Esophagus (tissue), 2 donors: ENCODE measurements at regions not wholly inside any gene's neighbourhood (a gene's known extent, or its start where the extent isn't known, plus 50 kb on each side); places are given as distances from the start of the nearest gene placed in this dataset.

ENCODE experiments used
- H3K27ac ChIP-seq, 2 donors: one replicate each; pipeline ENCODE4 v1.5.1; 2013; ENCODE audit warnings: low read depth in 2 of 2, mild to moderate bottlenecking in 2 of 2, inconsistent platforms in 1 of 2, low read length in 1 of 2, moderate library complexity in 1 of 2
- H3K27me3 ChIP-seq, 2 donors: one replicate each; pipeline ENCODE4 v1.6.1; 2013; ENCODE audit warnings: low read length in 2 of 2, control low read depth in 1 of 2, mild to moderate bottlenecking in 1 of 2; ENCODE audit not compliant: insufficient read depth in 2 of 2, control insufficient read depth in 1 of 2
- H3K36me3 ChIP-seq, 2 donors: one replicate each; pipeline ENCODE4 v1.6.1; 2013; ENCODE audit warnings: low read length in 1 of 2; ENCODE audit not compliant: control insufficient read depth in 2 of 2, insufficient read depth in 2 of 2
- H3K4me1 ChIP-seq, 2 donors: one replicate each; pipeline ENCODE4 v1.6.1; 2013; ENCODE audit warnings: low read length in 1 of 2; ENCODE audit not compliant: control insufficient read depth in 2 of 2, insufficient read depth in 2 of 2
- H3K4me3 ChIP-seq, 2 donors: one replicate each; pipeline ENCODE4 v1.5.1; 2013; ENCODE audit warnings: low read length in 2 of 2, mild to moderate bottlenecking in 2 of 2, low read depth in 1 of 2, moderate library complexity in 1 of 2
- H3K9me3 ChIP-seq, 2 donors: one replicate each; pipeline ENCODE4 v1.6.1; 2013; ENCODE audit warnings: mild to moderate bottlenecking in 2 of 2, low read depth in 1 of 2, low read length in 1 of 2, moderate library complexity in 1 of 2; ENCODE audit not compliant: control insufficient read depth in 2 of 2, insufficient read depth in 1 of 2
- WGBS, 2 donors: extraction: QIAGEN DNeasy Blood & Tissue Kit; methylation state at CpG; one replicate each; pipeline ENCODE4 v1.1.7; 2013; 5-methylcytosine and 5-hydroxymethylcytosine counted together
- donor health status: healthy with polysubstance abuse.
- donor health status: Bipolar disorder and iron deficiency.

DNA sequence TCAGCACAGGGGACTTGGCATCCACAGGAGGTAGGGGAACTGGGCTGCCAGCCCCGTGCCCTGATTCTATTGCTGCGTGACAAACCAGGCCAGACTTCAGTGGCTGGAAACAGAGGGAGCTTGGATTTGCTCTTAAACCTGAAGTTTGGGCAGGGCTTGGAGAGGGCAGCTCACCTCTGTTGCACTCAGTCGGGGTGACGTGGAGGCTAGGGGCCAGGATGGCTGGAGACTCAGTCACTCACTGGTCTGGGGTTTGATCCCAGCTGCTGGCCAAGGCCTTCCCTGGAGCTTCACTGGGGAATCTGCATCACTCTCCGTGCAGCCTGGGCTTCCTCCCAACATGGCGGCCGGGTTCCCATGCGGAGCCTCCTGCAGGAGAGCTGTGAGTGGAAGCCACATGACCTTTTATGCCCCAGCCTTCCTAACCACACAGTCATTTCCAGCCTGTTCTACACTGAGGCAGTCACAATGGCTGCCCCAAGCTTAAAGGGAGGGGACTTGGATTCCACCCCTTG, 175.2 kb upstream of the HDAC4 start:
- no peaks in the 10 kb centered on the region for H3K36me3 ChIP-seq
- 95 to 97% methylated on average over 8 of the region's 8 CpGs for WGBS, 2 donors
- peaks cover 0 to 4% of the 10 kb centered on the region in 2 donors for H3K4me1 ChIP-seq

DNA sequence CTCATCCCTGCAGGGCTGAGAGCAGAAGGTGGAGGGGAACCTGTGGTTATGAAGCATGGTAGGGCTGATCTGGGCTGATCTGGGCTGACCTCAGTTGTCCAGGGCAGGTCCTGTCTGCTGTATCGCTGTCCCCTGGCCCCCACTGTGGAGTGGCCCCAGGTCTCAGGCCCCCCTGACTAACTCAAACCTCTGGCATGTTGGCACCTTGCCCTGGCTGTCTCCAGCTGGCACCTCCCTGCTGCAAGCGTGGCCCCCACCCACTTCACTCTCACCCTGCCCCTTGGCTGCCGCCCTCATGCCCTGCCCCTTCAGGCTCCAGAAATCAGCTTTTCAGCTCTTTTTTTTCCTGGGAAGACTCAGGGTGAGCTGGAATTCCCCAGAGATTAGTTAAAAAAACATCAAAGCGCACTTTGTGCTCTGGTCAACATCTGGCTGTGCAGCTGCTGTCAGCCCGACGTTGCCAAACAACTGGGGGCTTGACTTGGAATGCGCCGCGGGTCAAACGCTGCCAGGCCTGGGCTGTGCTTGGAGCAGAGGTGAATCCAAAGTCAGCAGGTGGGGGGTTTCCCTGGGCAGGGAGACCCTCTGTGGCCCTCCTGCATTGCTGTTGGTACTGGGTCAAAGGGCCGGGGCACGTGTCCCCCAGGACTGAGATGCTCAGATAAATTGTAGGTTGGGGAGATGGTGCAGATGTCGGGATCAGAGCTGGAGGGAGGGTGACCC, 173.8 kb upstream of the HDAC4 start:
- 40 to 43% methylated on average over 13 of the region's 13 CpGs for WGBS, 2 donors
- Histone ChIP-seq H3K27me3 (no peaks in the 10 kb centered on the region), H3K4me1 (peaks cover 0 to 4% of the 10 kb centered on the region in 2 donors), H3K4me3 (no peak overlapping the region), H3K27ac (no peak overlapping the region), H3K36me3 (no peaks in the 10 kb centered on the region), H3K9me3 (peaks cover 0 to 6% of the 10 kb centered on the region in 2 donors)

More for the DNA sequence above, 175.2 kb upstream of the HDAC4 start:
- Histone ChIP-seq H3K4me3 (no peak overlapping the region), H3K27ac (no peak overlapping the region), H3K9me3 (peaks cover 0 to 6% of the 10 kb centered on the region in 2 donors), H3K27me3 (no peaks in the 10 kb centered on the region)

DNA sequence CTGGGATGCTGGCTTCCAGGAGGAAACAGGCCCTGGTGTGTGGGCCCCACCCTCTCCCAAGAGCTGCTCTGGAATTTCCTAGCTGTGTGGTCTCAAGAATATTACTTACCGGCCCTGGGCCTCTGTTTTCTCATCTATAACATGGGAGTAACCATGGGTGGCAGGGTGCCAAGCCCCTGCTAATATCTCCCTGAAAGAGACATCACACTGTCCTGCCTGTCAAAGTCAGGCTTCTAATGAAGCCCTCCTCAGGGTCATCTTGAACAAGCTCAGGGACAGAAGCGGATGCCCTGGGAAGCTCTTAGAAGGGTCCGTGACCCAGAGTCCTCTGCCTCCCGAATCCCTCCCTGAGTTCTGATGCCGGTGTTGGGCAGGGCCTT, 173.2 kb upstream of the HDAC4 start:
- no peak overlapping the region for H3K4me3 ChIP-seq
- peaks cover 0 to 6% of the 10 kb centered on the region in 2 donors for H3K9me3 ChIP-seq
- WGBS, 2 donors: 76 to 77% methylated on average over 5 of the region's 5 CpGs
- no peak overlapping the region for H3K27ac ChIP-seq
- peaks cover 0 to 4% of the 10 kb centered on the region in 2 donors for H3K4me1 ChIP-seq
- H3K36me3 ChIP-seq: no peaks in the 10 kb centered on the region
- no peaks in the 10 kb centered on the region for H3K27me3 ChIP-seq

DNA sequence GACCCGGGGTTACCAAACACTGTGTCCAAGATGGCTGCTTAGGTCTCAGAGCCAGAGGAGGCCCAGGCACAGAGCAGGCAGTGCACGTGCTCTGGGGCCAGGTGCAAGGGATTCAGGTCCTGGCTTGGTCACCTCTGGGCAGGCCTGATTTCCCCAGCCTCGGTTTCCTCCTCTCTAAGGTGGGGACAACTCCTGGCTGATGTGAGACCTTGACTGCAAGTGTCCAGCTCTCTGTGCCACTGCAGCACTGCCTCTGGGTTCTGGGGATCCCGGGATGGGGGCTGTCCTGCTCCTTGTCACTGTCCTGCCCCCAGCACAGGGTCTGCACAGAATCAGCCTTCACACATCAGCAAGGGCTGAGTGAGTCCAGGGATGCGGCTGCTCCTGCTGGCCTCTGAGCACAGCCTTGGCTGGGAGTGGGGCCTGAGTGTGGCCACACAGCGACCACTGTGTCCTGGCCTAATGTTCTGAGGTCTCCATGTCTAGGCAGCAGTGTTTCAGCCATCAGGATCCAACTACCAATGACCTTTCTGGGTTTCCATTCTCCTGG, 170.2 kb upstream of the HDAC4 start:
- H3K27ac ChIP-seq: no peak overlapping the region
- H3K4me3 ChIP-seq: no peak overlapping the region
- H3K4me1 ChIP-seq: peaks cover 0 to 4% of the 10 kb centered on the region in 2 donors
- no peaks in the 10 kb centered on the region for H3K36me3 ChIP-seq
- 79 to 84% methylated on average over 6 of the region's 6 CpGs for WGBS, 2 donors
- no peaks in the 10 kb centered on the region for H3K27me3 ChIP-seq
- H3K9me3 ChIP-seq: peaks cover 0 to 4% of the 10 kb centered on the region in 2 donors

DNA sequence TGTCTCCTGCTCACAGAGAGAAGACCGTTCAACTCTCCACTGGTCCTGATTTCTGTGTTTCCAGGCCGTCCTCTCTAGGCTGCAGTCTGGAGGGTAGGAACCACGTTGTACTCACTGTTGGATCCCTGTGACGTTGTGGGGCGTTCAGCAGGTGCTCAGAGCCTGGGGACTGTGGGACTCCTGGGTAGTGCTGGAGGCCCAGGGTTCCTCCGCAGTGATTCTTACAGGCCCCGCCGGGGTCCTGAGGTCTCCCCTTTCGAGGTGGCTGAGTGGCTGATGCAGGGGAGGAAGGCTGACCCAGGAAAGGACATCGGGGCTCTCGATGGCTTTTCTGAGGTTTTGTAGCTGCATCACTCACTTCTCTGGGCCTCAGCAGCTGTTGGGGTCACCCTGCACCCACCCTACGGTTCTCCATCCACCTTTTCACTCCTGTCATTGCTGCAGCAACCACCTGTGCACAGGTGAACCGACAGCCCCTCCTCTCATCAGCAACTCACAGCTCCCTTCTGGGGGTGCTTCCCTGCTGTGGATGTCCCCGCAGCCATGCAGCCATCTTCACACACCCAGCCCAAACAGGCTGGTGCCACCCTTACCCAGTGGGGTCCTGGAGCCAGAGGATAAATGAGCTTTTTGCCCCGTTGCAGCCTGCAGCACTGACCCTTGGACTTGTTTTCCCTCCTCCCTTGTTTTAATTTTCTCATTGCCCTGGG, 169.6 kb upstream of the HDAC4 start:
- peaks cover 0 to 3% of the 10 kb centered on the region in 2 donors for H3K9me3 ChIP-seq
- H3K27me3 ChIP-seq: no peaks in the 10 kb centered on the region
- H3K36me3 ChIP-seq: no peaks in the 10 kb centered on the region
- H3K27ac ChIP-seq: no peak overlapping the region
- 81 to 85% methylated on average over 15 of the region's 15 CpGs for WGBS, 2 donors
- peaks cover 0 to 4% of the 10 kb centered on the region in 2 donors for H3K4me1 ChIP-seq
- no peak overlapping the region for H3K4me3 ChIP-seq

DNA sequence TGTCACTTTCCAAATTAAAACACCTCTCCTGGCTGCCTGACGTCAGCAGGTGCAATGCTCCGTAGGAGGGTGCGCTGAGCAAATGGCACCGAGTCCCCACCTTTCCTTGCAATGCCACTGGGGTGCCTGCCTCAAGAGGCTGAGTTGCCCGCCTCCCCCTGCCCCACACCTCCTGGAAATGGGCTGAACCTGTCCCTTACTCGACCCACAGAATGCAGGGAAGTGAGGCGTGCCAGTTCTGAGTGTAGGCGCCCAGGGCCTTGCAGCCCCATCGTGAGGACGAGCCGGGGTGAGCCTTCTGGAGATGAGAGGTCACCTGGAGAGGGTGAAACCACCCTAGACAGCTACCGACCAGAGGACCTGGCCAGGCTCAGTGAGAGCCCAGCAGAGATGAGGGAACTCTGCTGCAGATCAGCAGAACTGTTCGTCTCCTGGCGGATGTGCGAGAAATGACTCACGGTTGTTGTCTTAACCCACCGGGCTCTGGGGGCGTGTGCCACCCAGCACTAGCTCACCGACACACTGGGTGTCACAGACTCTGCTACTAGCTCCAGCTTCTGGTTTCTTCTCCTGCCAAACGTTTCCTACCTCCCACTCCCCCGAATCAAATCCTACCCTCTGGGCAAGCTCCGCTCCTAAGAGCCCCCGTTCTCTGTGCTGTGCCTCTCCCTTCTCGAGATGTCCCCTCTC, 168.7 kb upstream of the HDAC4 start:
- no peak overlapping the region for H3K27ac ChIP-seq
- WGBS, 2 donors: 75% methylated on average over 24 of the region's 24 CpGs
- H3K4me1 ChIP-seq: peaks cover 0 to 4% of the 10 kb centered on the region in 2 donors
- H3K4me3 ChIP-seq: no peak overlapping the region
- H3K27me3 ChIP-seq: no peaks in the 10 kb centered on the region
- H3K9me3 ChIP-seq: peaks cover 0 to 3% of the 10 kb centered on the region in 2 donors
- no peaks in the 10 kb centered on the region for H3K36me3 ChIP-seq

DNA sequence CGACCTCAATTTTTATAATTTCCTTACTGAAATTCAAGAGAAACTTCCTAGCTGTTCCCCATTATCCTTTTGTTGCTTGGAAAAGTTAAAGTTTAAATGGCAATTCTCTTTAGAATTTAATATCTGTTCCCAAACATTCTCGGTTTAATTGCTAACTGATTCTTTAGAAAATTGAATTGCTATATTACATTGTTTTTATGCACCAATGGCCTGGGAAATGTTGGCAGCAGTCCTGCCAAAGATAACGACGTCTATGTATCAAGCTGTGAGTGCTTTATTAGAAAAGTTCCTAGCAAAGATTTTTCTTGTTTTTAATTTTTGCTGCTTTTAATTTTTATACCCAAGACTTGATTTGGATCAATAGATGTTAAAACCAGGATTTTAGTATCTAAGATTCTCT, 167.8 kb upstream of the HDAC4 start:
- Histone ChIP-seq H3K4me1 (no peaks in the 10 kb centered on the region), H3K27me3 (no peaks in the 10 kb centered on the region), H3K27ac (no peak overlapping the region), H3K36me3 (no peaks in the 10 kb centered on the region), H3K4me3 (no peak overlapping the region), H3K9me3 (peaks cover 0 to 3% of the 10 kb centered on the region in 2 donors)
- 47% methylated on average over 4 of the region's 4 CpGs for WGBS, 2 donors

DNA sequence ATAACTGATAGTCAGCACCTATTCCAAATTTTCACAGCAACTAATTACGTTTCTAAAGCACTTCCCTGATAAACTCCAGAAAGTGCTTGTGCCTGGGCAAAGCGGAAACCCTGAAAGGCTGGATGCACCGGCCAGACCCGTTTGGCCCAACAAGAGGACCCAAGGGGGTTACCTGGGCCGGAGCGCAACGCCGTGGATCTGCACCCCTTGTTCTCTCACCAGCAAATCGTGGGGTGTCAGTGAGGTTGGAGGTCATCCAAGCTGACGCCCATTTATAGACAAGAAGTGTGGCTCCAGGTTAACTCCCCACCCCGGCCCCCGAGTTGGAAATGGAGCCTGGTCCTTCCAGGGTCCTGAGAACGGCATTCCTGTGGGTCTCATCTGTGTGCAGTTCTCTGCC, 167.0 kb upstream of the HDAC4 start:
- no peaks in the 10 kb centered on the region for H3K36me3 ChIP-seq
- 67 to 81% methylated on average over 13 of the region's 13 CpGs for WGBS, 2 donors
- H3K9me3 ChIP-seq: peaks cover 0 to 3% of the 10 kb centered on the region in 2 donors
- H3K4me1 ChIP-seq: no peaks in the 10 kb centered on the region
- no peaks in the 10 kb centered on the region for H3K27me3 ChIP-seq
- no peak overlapping the region for H3K4me3 ChIP-seq
- H3K27ac ChIP-seq: no peak overlapping the region

DNA sequence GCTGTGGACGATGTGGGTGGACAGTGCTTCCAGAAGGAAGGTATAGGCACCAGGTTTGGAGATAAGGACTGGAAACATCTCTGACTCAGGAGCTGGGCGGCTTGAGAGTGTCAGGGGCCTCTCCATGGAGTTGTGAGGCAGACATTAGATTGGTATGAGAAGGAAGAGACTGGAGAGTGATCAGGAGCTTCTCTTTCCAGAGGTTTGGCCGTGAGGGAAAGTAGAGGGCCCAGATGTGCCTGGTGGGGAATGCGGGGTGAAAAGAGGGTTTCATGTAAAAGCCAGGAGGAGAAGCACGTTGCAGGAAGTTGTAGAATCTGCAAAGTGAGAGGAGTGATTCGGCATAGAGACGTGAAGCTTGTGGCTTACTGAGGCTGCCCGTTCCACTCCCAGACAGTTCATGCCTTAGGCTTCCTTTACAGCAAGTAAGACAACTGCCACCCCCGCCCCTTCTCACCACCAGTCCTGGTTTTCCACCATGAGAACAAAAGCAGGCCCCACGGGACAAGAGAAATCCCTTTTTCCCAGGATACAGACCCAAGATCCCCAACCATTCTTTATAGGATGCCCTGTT, 166.3 kb upstream of the HDAC4 start:
- Histone ChIP-seq H3K9me3 (peaks cover 0 to 3% of the 10 kb centered on the region in 2 donors), H3K27me3 (no peaks in the 10 kb centered on the region)
- WGBS, 2 donors: 70 to 78% methylated on average over 10 of the region's 10 CpGs

More for the DNA sequence above, 166.3 kb upstream of the HDAC4 start:
- Histone ChIP-seq H3K27ac (no peak overlapping the region), H3K4me3 (no peak overlapping the region), H3K4me1 (no peaks in the 10 kb centered on the region), H3K36me3 (no peaks in the 10 kb centered on the region)
